Activated B cell treated with CpG ODN at 0.5 μM for 24 hours (primary cell): ENCODE measurements at regions not wholly inside any gene's neighbourhood (a gene's known extent, or its start where the extent isn't known, plus 50 kb on each side); places are given as distances from the start of the nearest gene placed in this dataset.
"Not testable (repeated sequence)": the region's sequence is repeated elsewhere in the genome, so short reads cannot be mapped to it uniquely, and the experiment has no call there.

Experiments used
- ATAC-seq: fragments of 200-7000 bp; cut with Tn5 transposase; one replicate; pipeline ENCODE4 v1.10.0; 2021; ENCODE audit warnings: low read depth, mild to moderate bottlenecking, moderate library complexity
- CTCF ChIA-PET: fragments of 350-600 bp; sonication (Branson Sonifier 250); formaldehyde crosslinking; loops from one replicate; lab custom pipeline; 2021; ENCODE audit warnings: antibody characterized with exemption; lab: Charles Lee
- POLR2A ChIA-PET: fragments of 350-600 bp; sonication (Branson Sonifier 250); formaldehyde crosslinking; loops from one replicate; lab custom pipeline; 2021; ENCODE audit warnings: antibody characterized with exemption; lab: Charles Lee
- DNase-seq: peaks from one replicate; pipeline ENCODE4 v3.0.0; 2022
- H3K27ac Mint-ChIP-seq: one replicate; pipeline ENCODE4 v1.8.0; 2020; ENCODE audit warnings: mixed read lengths
- H3K27me3 Mint-ChIP-seq: one replicate; pipeline ENCODE4 v1.8.0; 2021; ENCODE audit warnings: mixed read lengths
- H3K36me3 Mint-ChIP-seq: one replicate; pipeline ENCODE4 v1.8.0; 2021; ENCODE audit warnings: low read depth, mixed read lengths
- H3K4me1 Mint-ChIP-seq: one replicate; pipeline ENCODE4 v1.8.0; 2021; ENCODE audit warnings: mixed read lengths
- H3K4me3 Mint-ChIP-seq: one replicate; pipeline ENCODE4 v1.8.0; 2020; ENCODE audit warnings: mild to moderate bottlenecking, mixed read lengths
- H3K9me3 Mint-ChIP-seq: one replicate; pipeline ENCODE4 v1.8.0; 2020; ENCODE audit warnings: mixed read lengths
- CTCF ChIP-seq: fragments of 200-600 bp; IDR thresholded peaks from one replicate; pipeline ENCODE4 v1.8.0; 2022; ENCODE audit warnings: antibody characterized with exemption, mild to moderate bottlenecking
- intact Hi-C: fragments of 100-400 bp; cut with micrococcal nuclease; formaldehyde crosslinking; loops from one replicate; pipeline ENCODE4 v1.15.1; 2024

- H3K36me3 Mint-ChIP-seq, result no peaks in the 10 kb centered on the region
- H3K4me3 Mint-ChIP-seq, result no peak overlapping the region
- no peaks in the 10 kb centered on the region for H3K4me1 Mint-ChIP-seq
- DNase-seq (no peak), ATAC-seq (no peak)
- POLR2A ChIA-PET, result no interaction called here
- H3K27ac Mint-ChIP-seq, result no peak overlapping the region
- no peak for TF ChIP-seq CTCF
- no peaks in the 10 kb centered on the region for H3K27me3 Mint-ChIP-seq
- intact Hi-C loops, result no loop called here
- CTCF ChIA-PET, result no interaction called here
- peaks cover 2% of the 10 kb centered on the region for H3K9me3 Mint-ChIP-seq
Measured at GRCh38 chrX:128800138-128800537, 723.2 kb downstream of the SMARCA1 start.

- POLR2A ChIA-PET, H3K36me3 Mint-ChIP-seq, ATAC-seq, H3K9me3 Mint-ChIP-seq, H3K27ac Mint-ChIP-seq, H3K27me3 Mint-ChIP-seq, H3K4me1 Mint-ChIP-seq, CTCF ChIA-PET, DNase-seq, H3K4me3 Mint-ChIP-seq, intact Hi-C loops: not testable (repeated sequence)
Measured at GRCh38 chrX:128783139-128783538, 730.9 kb upstream of the ACTRT1 start.

- Mint-ChIP-seq H3K36me3 (no peaks in the 10 kb centered on the region), H3K27ac (no peak overlapping the region), H3K27me3 (no peaks in the 10 kb centered on the region), H3K4me1 (no peaks in the 10 kb centered on the region), H3K4me3 (no peak overlapping the region), H3K9me3 (no peaks in the 10 kb centered on the region)
- DNase-seq (no peak), ATAC-seq (no peak)
- intact Hi-C loops, result no loop called here
- ChIA-PET POLR2A (no interaction called here), CTCF (no interaction called here)
- TF ChIP-seq CTCF, result no peak
Measured at GRCh38 chrX:128781506-128781905, 729.3 kb upstream of the ACTRT1 start.

- intact Hi-C loops, result no loop called here
- TF ChIP-seq CTCF, result no peak
- H3K4me3 Mint-ChIP-seq, result no peak overlapping the region
- no peaks in the 10 kb centered on the region for H3K36me3 Mint-ChIP-seq
- no peak overlapping the region for H3K27ac Mint-ChIP-seq
- no peaks in the 10 kb centered on the region for H3K4me1 Mint-ChIP-seq
- DNase-seq (no peak), ATAC-seq (no peak)
- H3K9me3 Mint-ChIP-seq, result peaks cover 2% of the 10 kb centered on the region
- CTCF ChIA-PET, result no interaction called here
- H3K27me3 Mint-ChIP-seq, result no peaks in the 10 kb centered on the region
- POLR2A ChIA-PET, result no interaction called here
Measured at GRCh38 chrX:128780934-128781333, 728.7 kb upstream of the ACTRT1 start.

- DNase-seq, result no peak
Measured at GRCh38 chrX:128769495-128769894, 717.3 kb upstream of the ACTRT1 start.

More at GRCh38 chrX:128769495-128769894, 717.3 kb upstream of the ACTRT1 start:
- no peaks in the 10 kb centered on the region for H3K27me3 Mint-ChIP-seq
- TF ChIP-seq CTCF, result no peak
- no peaks in the 10 kb centered on the region for H3K36me3 Mint-ChIP-seq
- CTCF ChIA-PET, result no interaction called here
- no peak overlapping the region for H3K27ac Mint-ChIP-seq
- no peaks in the 10 kb centered on the region for H3K4me1 Mint-ChIP-seq
- no peak overlapping the region for H3K4me3 Mint-ChIP-seq
- intact Hi-C loops, result no loop called here
- H3K9me3 Mint-ChIP-seq, result peaks cover 2% of the 10 kb centered on the region
- ATAC-seq, result no peak
- POLR2A ChIA-PET, result no interaction called here
